A204.1 (cell line): ENCODE measurements at regions not wholly inside any gene's neighbourhood (a gene's known extent, or its start where the extent isn't known, plus 50 kb on each side); places are given as distances from the start of the nearest gene placed in this dataset.
"Not testable (repeated sequence)": the region's sequence is repeated elsewhere in the genome, so short reads cannot be mapped to it uniquely, and the experiment has no call there.

ENCODE experiments used
- FAIRE-seq: peaks from 2 replicates; lab custom pipeline; 2012; peaks lifted over from hg19 to GRCh38; lab: Jason Lieb, UNC

GRCh38 chr7:87007038-87007437 is 52.4 kb downstream of the ELAPOR2 start:
- FAIRE-seq: no peak

GRCh38 chr7:87004956-87005355 is 54.5 kb downstream of the ELAPOR2 start:
- no peak for FAIRE-seq

- FAIRE-seq: no peak
Observed at GRCh38 chr7:87003872-87004798, 55.3 kb downstream of the ELAPOR2 start.

GRCh38 chr7:87001214-87001613 is 58.2 kb downstream of the ELAPOR2 start:
- no peak for FAIRE-seq

- no peak for FAIRE-seq
Observed at GRCh38 chr7:87000344-87000743, 59.1 kb downstream of the ELAPOR2 start.

GRCh38 chr7:86999750-87000149 is 59.7 kb downstream of the ELAPOR2 start:
- FAIRE-seq: no peak

- FAIRE-seq: no peak
Observed at GRCh38 chr7:86995814-86996213, 63.6 kb downstream of the ELAPOR2 start.

GRCh38 chr7:86995052-86995725 is 64.3 kb downstream of the ELAPOR2 start:
- no peak for FAIRE-seq

GRCh38 chr7:86991771-86992191 is 67.7 kb downstream of the ELAPOR2 start:
- FAIRE-seq: no peak

GRCh38 chr7:86991093-86991769 is 68.2 kb downstream of the ELAPOR2 start:
- no peak for FAIRE-seq

GRCh38 chr7:86989407-86989806 is 70.0 kb downstream of the ELAPOR2 start:
- FAIRE-seq: no peak

GRCh38 chr7:86987834-86988233 is 71.6 kb downstream of the ELAPOR2 start:
- not testable (repeated sequence) for FAIRE-seq

- FAIRE-seq: not testable (repeated sequence)
Observed at GRCh38 chr7:86987358-86987757, 72.1 kb downstream of the ELAPOR2 start.

- FAIRE-seq: not testable (repeated sequence)
Observed at GRCh38 chr7:86985342-86985741, 74.1 kb downstream of the ELAPOR2 start.

- FAIRE-seq: not testable (repeated sequence)
Observed at GRCh38 chr7:86983654-86984053, 75.8 kb downstream of the ELAPOR2 start.

GRCh38 chr7:86981937-86982336 is 77.5 kb downstream of the ELAPOR2 start:
- not testable (repeated sequence) for FAIRE-seq

GRCh38 chr7:86981127-86981526 is 78.3 kb downstream of the ELAPOR2 start:
- no peak for FAIRE-seq

GRCh38 chr7:86980223-86980622 is 79.2 kb downstream of the ELAPOR2 start:
- FAIRE-seq: no peak

- no peak for FAIRE-seq
Observed at GRCh38 chr7:86978808-86979506, 80.5 kb downstream of the ELAPOR2 start.

GRCh38 chr7:86976958-86977357 is 82.5 kb downstream of the ELAPOR2 start:
- FAIRE-seq: no peak

GRCh38 chr7:86975914-86976313 is 83.5 kb downstream of the ELAPOR2 start:
- FAIRE-seq: no peak

GRCh38 chr7:86975449-86975848 is 84.0 kb downstream of the ELAPOR2 start:
- FAIRE-seq: no peak
